Amniotic stem cell (primary cell): ENCODE measurements at regions not wholly inside any gene's neighbourhood (a gene's known extent, or its start where the extent isn't known, plus 50 kb on each side); places are given as distances from the start of the nearest gene placed in this dataset.
"Not testable (repeated sequence)": the region's sequence is repeated elsewhere in the genome, so short reads cannot be mapped to it uniquely, and the experiment has no call there.

ENCODE experiments used
- DNase-seq: peaks from one replicate; lab custom pipeline; 2025; lab: John Stamatoyannopoulos, UW

DNA sequence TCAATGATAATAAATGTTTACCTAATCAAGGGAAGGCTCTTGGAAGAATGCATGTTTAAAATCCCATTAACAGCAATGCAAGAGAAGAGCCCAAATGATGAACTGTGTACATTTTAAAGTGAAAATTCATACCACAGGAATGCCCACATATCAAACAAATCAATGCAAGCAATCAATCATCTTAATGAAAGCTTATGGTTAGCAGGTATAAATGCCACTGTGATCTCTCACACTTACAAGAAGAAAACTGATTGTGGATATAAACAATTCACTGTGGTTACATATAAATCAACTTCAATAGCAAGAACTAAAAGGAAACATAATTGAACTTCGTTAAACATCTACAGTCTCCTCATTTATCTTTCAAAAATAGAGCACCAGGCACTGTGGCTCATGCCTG is 161.0 kb upstream of the RORB start:
- DNase-seq, result no peak

- no peak for DNase-seq
Measured at GRCh38 chr9:74348777-74349176, 148.4 kb upstream of the RORB start.

GRCh38 chr9:74355107-74355506 is 142.0 kb upstream of the RORB start:
- DNase-seq, result no peak

DNA sequence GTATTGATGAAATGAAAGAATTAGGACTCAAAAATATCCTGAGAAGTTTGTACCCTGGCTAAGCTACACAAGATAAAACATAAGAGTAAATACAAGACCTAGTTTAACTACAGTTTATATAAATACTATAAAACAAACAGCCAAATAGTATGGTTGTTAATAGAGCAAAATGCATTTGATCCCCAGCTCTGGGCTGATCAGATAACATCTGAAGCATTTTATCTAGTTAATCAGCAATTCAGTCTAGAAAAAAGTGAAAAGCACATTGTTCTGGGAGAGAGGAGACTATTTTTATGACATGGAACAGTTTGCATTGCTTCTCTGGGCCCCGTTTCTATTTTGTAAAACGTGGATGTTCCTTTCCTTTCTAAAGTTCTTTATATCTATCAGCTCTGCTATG is 139.6 kb upstream of the RORB start:
- DNase-seq, result no peak

DNA sequence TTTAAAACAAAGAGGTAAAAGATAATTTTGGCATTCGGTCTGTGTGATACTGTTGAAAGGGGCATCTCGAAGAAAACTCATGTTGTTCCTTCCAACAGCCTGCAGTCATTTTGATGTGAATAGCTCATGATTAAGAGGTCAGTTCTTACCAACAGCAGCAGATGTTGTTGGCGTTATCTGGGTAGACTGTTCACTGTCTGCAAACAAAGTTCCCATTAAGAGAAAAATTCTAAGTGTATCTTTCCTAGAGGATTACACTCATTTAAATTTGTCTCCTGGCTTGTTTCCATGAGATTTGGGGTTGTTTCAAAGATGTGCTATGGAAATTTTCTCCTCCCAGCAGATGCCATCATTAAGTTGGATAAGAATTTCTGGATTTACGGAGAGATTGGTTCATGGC is 138.2 kb upstream of the RORB start:
- no peak for DNase-seq

GRCh38 chr9:74361508-74361907 is 135.6 kb upstream of the RORB start:
- DNase-seq, result no peak

DNA sequence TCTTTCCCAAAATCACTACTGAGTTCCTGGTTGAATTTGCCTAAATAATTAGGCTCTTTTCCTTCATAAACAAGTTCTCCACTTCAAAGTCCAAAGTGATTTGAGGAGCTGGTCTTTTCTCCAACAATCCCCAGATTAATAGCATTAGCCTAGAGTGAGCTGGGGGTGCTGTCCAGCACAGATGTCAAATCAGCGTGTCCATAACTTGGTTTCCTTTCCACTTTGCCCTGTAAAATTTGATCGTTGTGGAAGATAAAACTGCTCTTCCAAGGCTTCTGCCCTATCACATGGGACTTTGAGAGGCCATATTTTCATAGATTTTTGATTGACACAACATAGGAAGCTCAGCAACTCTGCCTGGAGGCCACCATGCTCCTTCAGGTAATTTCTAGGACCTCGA is 134.7 kb upstream of the RORB start:
- no peak for DNase-seq

DNA sequence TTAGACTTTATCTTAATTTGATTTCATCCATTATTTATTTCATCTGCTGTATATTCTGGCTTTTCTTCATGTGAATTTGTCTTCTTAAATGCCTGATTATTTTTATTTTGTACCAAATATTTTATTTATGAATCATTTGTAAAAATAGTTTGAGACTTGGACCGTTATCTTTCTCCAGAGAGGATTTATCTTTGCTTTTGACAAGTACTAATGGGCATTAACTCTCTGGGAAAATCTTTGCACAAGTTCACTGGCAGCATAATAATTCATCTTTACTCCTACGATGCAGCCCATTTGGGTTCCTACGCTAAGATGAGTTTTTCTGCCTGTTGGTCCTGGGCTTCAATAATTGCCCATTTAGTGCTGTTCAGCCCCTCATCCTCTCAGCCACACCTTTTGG is 131.0 kb upstream of the RORB start:
- DNase-seq, result no peak

- no peak for DNase-seq
Measured at GRCh38 chr9:74369844-74370243, 127.3 kb upstream of the RORB start.

GRCh38 chr9:74373348-74373747 is 123.8 kb upstream of the RORB start:
- no peak for DNase-seq

GRCh38 chr9:74379718-74380117 is 117.4 kb upstream of the RORB start:
- DNase-seq, result no peak

DNA sequence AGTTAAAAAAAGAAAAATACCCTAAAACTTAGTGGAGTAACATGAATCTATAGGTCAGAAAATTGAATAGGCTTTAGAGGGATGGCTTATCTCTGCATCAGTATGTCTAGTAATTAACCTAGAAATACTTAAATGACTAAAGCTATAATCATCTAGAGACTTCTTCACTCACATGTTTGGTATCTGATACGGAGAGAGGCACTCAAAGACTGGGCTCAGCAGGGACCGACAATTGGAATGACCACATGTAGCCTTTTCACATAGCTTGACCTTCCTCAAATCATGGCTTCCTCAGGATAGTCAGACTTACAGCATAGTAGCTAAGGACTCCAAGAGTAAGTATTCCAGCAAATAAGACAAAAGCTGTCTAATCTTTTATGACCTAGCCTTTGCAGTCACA is 105.3 kb upstream of the RORB start:
- DNase-seq, result no peak

DNA sequence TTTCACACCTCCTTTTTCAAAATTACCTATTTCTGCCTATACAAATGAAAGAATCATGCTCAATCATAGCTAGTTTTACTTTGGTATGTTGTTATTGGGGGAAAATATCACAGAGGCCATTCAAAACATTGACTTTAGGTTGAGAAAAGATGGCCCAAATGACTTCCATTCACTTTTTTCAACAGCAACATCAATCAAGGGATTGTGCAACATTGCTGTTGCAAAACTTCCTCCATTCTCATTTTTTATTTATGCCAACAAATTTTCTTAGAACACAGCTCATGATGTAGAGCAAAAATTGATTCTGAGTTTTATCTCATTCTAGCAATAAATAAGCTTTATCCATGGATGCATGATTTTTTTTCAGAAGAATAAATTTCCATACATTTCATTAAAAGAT is 93.6 kb upstream of the RORB start:
- DNase-seq, result no peak

- no peak for DNase-seq
Measured at GRCh38 chr9:74404620-74405019, 92.5 kb upstream of the RORB start.

DNA sequence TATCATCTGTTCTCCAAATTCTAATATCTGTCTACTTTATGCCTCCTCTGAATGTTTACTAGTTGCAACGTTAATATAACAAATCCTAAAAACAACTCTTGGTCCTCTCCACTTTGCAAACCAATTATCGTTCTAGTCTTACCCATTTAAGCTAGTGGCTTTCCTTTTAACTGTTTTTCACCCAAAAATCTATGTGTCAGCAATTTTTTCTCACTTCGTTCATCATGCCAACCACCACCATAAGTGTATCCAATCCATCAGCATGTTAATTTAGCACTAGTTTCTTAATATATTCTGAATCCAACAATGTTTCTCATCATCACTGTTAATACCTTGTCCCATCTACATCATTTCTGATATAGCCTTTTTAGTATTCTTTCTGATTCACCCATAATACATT is 90.0 kb upstream of the RORB start:
- no peak for DNase-seq

DNA sequence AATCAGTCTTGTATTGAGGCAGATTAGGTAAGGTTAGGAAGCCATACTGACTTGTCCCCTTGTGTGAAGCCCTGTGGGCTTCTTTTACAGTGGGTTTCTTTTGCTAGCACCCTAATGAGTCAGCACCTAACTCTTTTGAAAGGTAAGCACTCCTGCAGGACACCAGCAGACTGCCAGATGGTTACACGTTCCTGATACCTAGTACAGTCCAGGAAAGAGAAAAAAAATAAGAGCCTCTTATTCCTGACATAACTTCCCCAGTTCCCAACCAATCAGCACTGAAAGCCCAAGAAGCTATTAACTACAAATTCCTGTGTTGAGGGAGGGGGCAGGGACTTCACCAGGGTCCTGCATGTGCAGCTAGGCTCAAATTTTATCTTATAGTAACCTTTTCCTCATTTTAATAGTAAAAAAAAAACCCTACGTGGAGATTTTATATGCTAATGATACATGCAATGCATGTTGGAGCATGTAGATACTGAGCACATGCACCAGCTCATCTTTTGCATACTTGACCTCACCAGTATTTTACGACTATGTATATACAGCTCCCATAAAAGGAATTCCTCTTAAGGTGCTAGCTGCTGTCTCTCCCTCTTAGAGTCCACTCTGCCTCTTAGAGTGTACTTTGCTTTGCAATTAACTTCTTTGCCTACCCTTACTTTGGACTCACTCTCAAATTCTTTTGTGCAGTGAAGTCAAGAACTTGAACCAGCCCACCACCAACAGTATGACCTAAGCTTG is 84.7 kb upstream of the RORB start:
- DNase-seq, result no peak

- DNase-seq, result no peak
Measured at GRCh38 chr9:74413876-74414275, 83.3 kb upstream of the RORB start.

- DNase-seq, result no peak
Measured at GRCh38 chr9:74414325-74414724, 82.8 kb upstream of the RORB start.

DNA sequence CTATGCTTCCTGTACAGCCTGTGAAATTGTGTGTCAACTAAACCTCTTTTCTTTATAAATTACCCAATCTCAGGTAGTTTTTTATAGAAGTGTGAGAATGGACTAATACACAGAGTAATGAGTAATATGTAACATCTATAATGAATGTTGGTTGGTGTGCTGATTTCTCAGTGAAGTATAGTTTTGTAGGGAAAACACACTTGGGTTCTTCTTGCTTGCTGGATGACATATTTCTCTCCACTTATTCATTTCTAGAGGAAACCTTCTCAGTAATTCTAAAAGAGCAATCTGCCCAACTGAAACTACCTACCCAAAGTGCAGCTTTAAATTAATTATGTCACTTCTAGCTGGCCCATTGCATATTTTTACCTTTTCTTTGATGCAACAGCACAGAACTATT is 81.1 kb upstream of the RORB start:
- no peak for DNase-seq

- DNase-seq, result not testable (repeated sequence)
Measured at GRCh38 chr9:74424488-74424887, 72.6 kb upstream of the RORB start.

DNA sequence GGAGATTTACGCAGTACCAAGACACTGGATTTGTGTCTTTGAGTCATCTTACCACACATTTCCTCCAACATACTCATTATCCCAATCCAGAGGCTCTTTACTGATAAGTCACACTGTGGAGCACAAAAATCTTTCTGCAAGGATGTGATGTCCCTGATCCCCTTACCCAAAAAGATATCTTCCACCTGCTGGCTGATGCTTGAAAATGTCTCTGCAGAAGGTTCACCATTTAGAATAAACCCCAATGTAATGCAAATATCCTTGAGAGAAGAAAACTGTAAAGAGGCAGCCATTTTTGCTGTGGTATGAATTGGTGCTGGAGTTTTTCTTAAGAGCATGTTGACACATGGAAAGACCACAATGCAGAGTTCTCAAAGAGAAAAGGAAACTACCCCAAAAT is 65.7 kb upstream of the RORB start:
- DNase-seq, result no peak

DNA sequence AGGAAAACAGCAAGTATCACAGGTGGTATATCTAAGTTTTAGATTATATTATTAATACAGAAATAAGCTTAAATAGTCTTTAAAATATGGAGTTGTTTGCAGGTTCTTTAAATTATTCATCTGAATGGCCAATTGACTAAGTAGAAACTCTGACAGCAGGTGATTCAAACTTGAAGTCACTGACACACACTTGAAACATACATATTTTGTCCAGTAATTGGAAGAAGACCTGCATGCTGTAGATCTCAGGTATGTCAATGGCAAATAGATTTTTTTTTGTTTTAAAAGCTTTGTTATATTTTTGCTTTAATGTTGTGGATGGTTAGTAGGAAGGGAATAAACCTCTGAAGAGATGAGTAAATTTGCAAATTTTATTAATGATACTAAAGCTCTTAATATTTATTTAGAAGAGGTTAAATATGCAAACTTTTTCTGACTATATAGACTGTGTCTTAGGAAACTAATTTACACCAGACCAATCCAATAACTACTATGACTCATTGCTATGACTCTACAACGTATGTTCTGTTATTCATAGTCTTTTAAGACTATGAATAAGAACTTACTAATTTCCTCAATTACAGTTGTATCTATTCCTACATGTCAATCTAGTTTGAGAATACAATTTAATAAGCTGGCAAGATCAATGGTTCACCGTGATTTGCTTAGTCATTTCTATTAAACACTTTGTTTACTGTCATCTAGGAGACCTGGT is 53.9 kb upstream of the RORB start:
- no peak for DNase-seq

DNA sequence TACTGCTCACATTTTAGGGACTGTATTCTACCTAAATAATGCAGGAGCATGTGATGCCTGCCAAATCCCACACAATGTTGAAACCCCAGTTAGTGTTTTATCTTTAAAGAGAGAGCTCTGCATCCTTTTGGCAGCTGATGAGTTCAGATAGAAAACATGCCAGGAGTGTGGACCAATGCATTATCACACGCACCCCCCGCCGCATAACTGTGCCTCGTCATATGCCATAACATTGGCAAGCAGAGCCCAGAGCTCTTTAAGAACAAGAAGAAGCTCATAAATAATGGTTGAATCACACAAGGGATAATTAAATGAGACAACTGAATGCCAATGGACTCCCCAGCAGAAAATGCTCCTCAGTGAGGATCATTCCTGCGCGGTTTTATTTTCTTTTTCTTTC is 52.8 kb upstream of the RORB start:
- no peak for DNase-seq
